ENCODE measurements at regions not wholly inside any gene's neighbourhood (a gene's known extent, or its start where the extent isn't known, plus 50 kb on each side); places are given as distances from the start of the nearest gene placed in this dataset.

DNA sequence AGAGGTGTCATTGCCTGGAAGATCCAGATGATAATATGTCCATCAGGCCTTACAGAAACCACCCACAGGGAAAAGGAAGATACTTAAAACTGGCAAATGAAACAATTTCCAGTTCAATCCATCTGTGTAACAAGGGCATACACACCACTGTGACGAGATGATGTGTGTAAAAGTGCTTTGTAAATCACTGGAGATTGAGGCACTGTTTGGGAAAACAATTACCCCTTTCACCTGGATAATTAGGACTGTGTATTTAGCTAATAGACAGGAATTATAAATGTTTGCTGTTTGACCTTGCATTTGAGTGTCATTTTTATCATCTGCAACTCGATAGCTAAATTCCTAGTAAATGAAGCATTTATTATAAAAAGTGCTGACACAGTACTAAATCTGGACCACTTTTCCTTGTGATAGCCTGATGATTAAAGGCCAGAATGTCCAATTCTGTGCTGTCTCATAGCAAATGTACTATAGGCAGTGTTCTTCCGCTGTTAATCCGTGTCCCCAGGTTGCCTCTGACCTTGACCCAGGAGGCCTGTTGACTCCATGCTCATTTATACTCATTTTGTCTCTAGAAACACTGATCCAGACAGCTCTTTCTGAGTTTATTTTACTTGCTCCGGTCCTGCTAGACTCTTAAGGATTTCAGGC lies 105.8 kb downstream of the LACC1 start:
- no peak overlapping the region for H3K4me3 ChIP-seq (replicated peaks in 1 of 2; ENCODE audit: low read depth in 2 of 2, low read length in 2 of 2)
- TF ChIP-seq, protein P1, sequence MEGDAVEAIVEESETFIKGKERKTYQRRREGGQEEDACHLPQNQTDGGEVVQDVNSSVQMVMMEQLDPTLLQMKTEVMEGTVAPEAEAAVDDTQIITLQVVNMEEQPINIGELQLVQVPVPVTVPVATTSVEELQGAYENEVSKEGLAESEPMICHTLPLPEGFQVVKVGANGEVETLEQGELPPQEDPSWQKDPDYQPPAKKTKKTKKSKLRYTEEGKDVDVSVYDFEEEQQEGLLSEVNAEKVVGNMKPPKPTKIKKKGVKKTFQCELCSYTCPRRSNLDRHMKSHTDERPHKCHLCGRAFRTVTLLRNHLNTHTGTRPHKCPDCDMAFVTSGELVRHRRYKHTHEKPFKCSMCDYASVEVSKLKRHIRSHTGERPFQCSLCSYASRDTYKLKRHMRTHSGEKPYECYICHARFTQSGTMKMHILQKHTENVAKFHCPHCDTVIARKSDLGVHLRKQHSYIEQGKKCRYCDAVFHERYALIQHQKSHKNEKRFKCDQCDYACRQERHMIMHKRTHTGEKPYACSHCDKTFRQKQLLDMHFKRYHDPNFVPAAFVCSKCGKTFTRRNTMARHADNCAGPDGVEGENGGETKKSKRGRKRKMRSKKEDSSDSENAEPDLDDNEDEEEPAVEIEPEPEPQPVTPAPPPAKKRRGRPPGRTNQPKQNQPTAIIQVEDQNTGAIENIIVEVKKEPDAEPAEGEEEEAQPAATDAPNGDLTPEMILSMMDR (IDR thresholded peaks at IDR 0.05; ENCODE audit: low read depth, low read length), result no peak
- no peak for DNase-seq (ENCODE audit: low read depth in 2 of 2)

DNA sequence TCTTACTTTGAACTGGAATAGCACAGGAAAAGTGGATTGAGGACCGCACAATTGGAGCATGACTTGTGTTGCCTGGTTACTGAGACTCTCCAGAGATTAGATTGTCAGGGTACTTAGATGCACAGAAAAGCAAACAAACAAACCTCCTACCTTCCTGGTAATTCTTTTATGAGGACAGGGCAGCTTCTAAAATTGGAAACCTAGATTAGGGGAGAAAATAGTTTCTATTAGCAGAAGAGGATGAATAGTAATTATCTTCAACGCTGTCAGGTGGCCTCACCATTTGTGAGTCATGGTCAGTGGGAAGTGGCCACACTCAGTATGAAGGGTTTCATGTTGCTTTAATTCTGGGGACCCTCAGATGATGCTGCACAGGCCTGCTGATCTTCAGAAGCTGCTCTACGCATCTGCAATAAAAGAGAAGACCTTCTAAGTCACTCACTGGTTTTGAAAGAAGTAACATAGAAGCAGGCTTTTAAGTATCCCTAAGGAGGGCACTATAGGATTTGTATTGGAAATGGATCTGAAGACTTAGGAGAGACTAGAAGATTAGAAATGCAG lies 106.8 kb downstream of the LACC1 start:
- H3K4me3 ChIP-seq (replicated peaks in 1 of 2; ENCODE audit: low read depth in 2 of 2, low read length in 2 of 2), result no peak overlapping the region
- TF ChIP-seq, protein P1 (IDR thresholded peaks at IDR 0.05; ENCODE audit: low read depth, low read length), result no peak
- DNase-seq (ENCODE audit: low read depth in 2 of 2), result no peak

DNA sequence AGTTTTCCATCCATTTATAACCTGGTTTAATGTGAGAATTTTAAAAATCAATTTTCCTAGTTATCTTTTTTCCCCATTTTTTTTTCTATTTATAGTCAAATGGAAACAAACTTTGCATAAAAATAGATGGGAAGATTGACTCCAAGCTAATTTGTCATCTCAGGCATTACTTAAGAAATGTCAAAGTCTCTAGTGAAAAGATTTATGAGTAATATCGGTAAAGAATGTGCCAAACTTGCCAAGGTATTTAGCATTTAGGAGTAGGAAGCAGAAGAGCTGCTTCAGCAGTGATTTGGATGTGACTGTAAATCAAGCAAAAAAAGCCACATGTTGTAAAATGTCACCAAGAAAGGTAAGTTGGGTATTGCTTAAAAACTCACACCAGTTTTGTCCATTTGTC lies 108.6 kb downstream of the LACC1 start:
- H3K4me3 ChIP-seq (replicated peaks in 1 of 2; ENCODE audit: low read depth in 2 of 2, low read length in 2 of 2), result no peak overlapping the region
- peak; percentile 11 to 42 for DNase-seq (ENCODE audit: low read depth in 2 of 2)
- TF ChIP-seq, protein P1 (IDR thresholded peaks at IDR 0.05; ENCODE audit: low read depth, low read length), result no peak

DNA sequence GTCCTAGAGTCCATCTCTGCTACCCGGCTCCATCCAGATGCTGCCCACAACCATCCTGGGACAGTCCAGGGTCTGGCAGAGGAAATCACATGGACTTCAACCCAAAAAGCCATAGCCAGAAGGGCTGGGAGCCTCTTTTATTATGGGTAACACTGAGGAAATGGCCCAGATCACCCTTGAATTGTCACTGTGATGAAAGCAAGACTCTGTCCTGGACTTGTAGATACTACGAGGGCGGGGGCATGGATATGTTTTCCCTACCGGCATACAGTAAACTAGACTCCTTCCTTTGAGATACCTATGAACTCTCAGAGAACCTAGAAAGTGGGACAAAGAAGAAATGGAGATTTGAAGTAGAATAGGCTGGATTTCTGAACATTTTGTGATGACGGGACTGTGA lies 110.3 kb downstream of the LACC1 start:
- TF ChIP-seq, protein P1 (IDR thresholded peaks at IDR 0.05; ENCODE audit: low read depth, low read length), result no peak
- no peak overlapping the region for H3K4me3 ChIP-seq (replicated peaks in 1 of 2; ENCODE audit: low read depth in 2 of 2, low read length in 2 of 2)
- no peak for DNase-seq (ENCODE audit: low read depth in 2 of 2)

DNA sequence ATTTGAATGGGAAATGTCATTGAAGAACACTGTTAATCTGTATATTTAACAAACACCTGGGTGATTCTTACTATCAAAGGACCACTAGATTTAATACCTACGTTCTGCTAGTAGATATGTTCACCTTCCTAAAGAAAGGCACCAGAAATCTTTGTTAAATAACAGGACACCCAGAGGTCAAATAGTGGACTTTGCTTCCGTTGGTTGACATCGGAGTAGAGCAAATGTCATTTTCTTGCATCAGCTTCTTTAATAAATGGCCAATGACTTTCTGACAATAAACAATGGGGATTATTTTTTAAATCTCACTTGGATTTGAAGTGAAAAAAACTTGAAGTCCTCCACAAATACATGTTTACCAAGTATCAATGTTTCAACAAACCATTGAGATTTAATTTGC lies 111.1 kb downstream of the LACC1 start:
- H3K4me3 ChIP-seq (replicated peaks in 1 of 2; ENCODE audit: low read depth in 2 of 2, low read length in 2 of 2), result no peak overlapping the region
- no peak for DNase-seq (ENCODE audit: low read depth in 2 of 2)
- TF ChIP-seq, protein P1 (IDR thresholded peaks at IDR 0.05; ENCODE audit: low read depth, low read length), result no peak

DNA sequence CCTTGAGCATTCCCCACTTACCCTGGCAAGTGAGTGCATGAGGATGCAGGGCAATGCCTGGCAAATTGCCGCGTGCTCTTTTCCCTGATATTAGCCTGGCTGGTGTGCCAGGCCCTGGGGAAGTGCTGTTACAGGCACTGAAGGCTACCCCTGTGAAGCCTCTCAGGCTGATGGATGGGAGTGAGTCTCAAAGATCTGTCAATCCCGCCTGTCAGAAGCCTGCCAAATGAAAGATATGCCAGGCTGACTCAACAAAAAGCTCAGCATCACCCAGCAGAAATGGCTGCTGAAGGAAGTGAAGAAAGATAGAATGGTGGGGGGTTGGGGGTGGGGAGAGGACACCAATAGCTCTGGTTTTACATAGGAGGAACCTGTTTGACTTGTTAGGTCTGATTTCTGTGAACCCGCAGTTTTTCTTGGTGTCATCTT lies 112.1 kb downstream of the LACC1 start:
- no peak overlapping the region for H3K4me3 ChIP-seq (replicated peaks in 1 of 2; ENCODE audit: low read depth in 2 of 2, low read length in 2 of 2)
- TF ChIP-seq, protein P1 (IDR thresholded peaks at IDR 0.05; ENCODE audit: low read depth, low read length), result no peak
- no peak for DNase-seq (ENCODE audit: low read depth in 2 of 2)

All from cardiac fibroblast (primary cell).